Ectodermal cell (in vitro differentiated cells): ENCODE measurements at regions not wholly inside any gene's neighbourhood (a gene's known extent, or its start where the extent isn't known, plus 50 kb on each side); places are given as distances from the start of the nearest gene placed in this dataset.

Experiments
- H3K27ac ChIP-seq: 2 replicates; pipeline ENCODE4 v1.7.0; 2013; ENCODE audit warnings: mild to moderate bottlenecking, low read depth, low read length; ENCODE audit not compliant: insufficient read depth, poor library complexity, severe bottlenecking
- H3K27me3 ChIP-seq: 2 replicates; pipeline ENCODE4 v1.7.0; 2013; ENCODE audit warnings: mild to moderate bottlenecking, low read length; ENCODE audit not compliant: insufficient read depth, control insufficient read depth, poor library complexity, severe bottlenecking
- H3K36me3 ChIP-seq: one replicate; pipeline ENCODE4 v1.7.0; 2013; ENCODE audit warnings: low read length; ENCODE audit not compliant: control insufficient read depth, insufficient read depth
- H3K4me1 ChIP-seq: one replicate; pipeline ENCODE4 v1.7.0; 2013; ENCODE audit warnings: low read length; ENCODE audit not compliant: control insufficient read depth, insufficient read depth
- H3K4me3 ChIP-seq: 2 replicates; pipeline ENCODE4 v1.7.0; 2013; ENCODE audit warnings: low read depth, low read length, control low read depth; ENCODE audit not compliant: insufficient read depth
- H3K9me3 ChIP-seq: 2 replicates; pipeline ENCODE4 v1.7.0; 2013; ENCODE audit warnings: mild to moderate bottlenecking, low read length, moderate library complexity; ENCODE audit not compliant: control insufficient read depth
- WGBS, 2 experiments: methylation state at CpG; one replicate each; pipeline ENCODE4 v1.1.7; 2013; ENCODE audit warnings: missing lambda C conversion rate in 2 of 2; 5-methylcytosine and 5-hydroxymethylcytosine counted together

DNA sequence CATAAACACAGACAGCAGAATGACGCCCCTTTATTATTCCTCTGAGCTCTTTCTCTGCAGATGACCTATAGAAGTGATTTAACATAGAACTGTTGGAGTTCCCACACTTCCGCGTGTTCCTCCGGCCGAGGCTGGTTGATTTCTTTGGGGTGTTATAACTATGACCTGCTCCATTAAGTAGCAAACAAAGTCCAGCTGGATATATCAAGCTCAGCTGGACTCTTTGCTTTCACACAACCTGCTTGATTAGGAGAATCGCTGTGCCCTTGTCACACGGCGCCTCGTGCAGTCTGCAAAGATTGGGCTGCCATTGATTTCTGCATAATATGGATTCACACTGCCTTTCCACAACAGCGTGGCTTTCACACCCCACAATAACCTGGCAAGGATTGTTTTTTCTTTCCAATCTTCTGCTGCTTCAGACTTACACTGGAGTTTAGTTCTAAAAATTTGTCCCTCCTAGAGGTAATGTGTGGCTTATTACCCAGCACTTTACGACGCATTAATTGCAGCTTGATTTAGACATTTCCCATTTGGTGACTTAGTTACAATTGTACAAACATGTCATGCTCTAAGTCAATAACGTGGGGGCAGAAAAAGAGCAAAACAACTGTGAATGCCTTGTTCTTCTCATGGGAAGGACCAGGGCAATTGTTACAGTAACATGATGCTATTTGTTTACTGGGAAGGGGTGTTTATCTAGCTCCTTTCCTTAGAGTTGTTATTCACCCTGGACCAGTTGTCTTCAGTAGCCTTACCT, 485.7 kb downstream of the TXNL1 start:
- no peak overlapping the region for H3K4me3 ChIP-seq

DNA sequence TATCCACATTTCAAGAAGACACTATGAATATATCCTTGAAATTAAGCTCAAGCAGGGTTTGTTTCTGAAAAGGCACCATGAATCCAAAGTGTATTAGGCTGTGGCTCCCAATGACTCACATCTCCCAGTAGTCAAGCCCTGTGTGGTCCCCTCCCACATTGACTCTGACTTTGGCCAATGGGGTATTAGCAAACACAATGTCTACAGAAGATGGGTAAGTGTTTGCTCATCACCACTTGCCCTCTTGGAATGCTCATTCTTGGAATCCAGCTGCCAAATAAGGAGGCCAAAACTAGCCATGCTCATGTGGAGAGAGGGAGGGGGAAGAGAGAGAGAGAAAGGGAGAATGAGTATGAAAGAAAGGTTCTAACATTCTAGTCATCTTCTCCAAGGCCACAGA, 490.0 kb downstream of the TXNL1 start:
- no peak overlapping the region for H3K27ac ChIP-seq
- no peak overlapping the region for H3K4me3 ChIP-seq

More for the DNA sequence above, 485.7 kb downstream of the TXNL1 start:
- 86 to 88% methylated on average over 13 of the region's 13 CpGs for WGBS, 2 experiments
- Histone ChIP-seq H3K27me3 (no peaks in the 10 kb centered on the region), H3K36me3 (no peaks in the 10 kb centered on the region), H3K27ac (no peak overlapping the region), H3K9me3 (no peaks in the 10 kb centered on the region), H3K4me1 (no peaks in the 10 kb centered on the region)

DNA sequence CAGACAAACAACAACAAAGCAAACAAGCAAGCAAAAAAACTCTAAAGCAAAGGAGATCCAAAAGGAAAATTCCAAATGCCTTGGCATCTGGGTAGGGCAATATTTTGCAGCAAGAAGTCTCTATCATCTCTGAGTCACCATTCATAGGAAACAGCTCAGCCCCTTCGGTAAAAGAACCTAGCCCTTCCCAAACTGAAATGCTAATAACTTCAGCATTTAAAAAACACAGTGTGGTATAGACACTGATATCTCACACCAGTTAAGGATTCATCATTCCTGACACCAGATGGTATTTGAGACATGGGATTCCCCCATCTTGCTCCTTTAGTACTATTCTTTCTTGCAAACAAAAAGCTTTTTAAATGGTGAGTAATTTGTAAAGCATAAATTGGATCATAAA, 491.8 kb downstream of the TXNL1 start:
- Histone ChIP-seq H3K9me3 (no peaks in the 10 kb centered on the region), H3K27me3 (no peaks in the 10 kb centered on the region), H3K4me1 (no peaks in the 10 kb centered on the region), H3K36me3 (no peaks in the 10 kb centered on the region), H3K27ac (no peak overlapping the region), H3K4me3 (no peak overlapping the region)
- 75 to 80% methylated on average over 1 of the region's 1 CpG for WGBS, 2 experiments

More for the DNA sequence above, 490.0 kb downstream of the TXNL1 start:
- Histone ChIP-seq H3K4me1 (no peaks in the 10 kb centered on the region), H3K36me3 (no peaks in the 10 kb centered on the region), H3K27me3 (no peaks in the 10 kb centered on the region), H3K9me3 (no peaks in the 10 kb centered on the region)

DNA sequence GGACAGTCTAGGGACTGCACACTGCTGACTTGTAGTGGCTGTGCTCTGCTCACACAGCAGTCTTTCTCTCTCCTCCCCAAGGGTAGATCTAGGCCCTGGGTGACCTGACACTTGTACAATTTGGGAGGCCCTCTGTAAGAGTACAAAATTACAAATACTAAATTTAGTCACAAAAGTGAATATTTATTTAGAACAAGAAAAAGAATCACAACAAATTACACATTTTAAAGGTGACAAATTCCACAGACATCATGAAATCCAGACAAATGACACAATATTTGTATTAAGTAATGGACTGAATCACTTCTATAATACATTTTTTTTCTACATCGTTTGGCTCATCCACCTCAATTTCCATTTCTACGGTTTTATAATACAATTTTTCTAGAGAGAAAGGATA, 496.4 kb downstream of the TXNL1 start:
- Histone ChIP-seq H3K4me3 (no peak overlapping the region), H3K27me3 (no peaks in the 10 kb centered on the region), H3K9me3 (no peaks in the 10 kb centered on the region), H3K4me1 (no peaks in the 10 kb centered on the region), H3K36me3 (no peaks in the 10 kb centered on the region), H3K27ac (no peak overlapping the region)
- WGBS, 2 experiments: 93% methylated on average over 2 of the region's 2 CpGs; no CpG with 5 or more reads in 1 of the 2 experiments

DNA sequence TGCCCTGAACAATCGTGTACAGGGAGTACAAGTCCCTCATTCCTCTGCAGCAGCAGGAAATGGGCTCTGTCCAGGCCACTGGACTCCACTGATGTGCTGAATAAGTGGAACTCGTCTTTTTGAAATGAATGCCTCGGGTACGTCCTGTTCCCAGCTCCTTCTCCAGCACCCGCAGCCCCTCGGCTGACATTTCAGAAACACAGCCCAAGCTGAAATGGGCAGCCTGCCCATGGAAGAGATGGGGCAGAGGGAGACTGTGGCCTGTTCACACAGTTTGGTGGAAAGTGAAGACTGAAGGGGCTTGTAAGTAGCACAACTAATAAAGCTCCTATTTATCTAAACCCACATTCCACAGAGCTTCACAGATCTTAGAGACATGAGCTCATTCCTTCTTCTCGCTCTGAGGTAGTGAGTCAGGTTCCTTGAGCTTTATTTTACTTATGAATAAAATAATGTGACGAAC, 498.6 kb downstream of the TXNL1 start:
- no peak overlapping the region for H3K4me3 ChIP-seq
- no peaks in the 10 kb centered on the region for H3K9me3 ChIP-seq
- no peaks in the 10 kb centered on the region for H3K4me1 ChIP-seq
- no peaks in the 10 kb centered on the region for H3K36me3 ChIP-seq
- H3K27ac ChIP-seq: no peak overlapping the region
- WGBS, 2 experiments: 93 to 96% methylated on average over 8 of the region's 8 CpGs
- no peaks in the 10 kb centered on the region for H3K27me3 ChIP-seq

DNA sequence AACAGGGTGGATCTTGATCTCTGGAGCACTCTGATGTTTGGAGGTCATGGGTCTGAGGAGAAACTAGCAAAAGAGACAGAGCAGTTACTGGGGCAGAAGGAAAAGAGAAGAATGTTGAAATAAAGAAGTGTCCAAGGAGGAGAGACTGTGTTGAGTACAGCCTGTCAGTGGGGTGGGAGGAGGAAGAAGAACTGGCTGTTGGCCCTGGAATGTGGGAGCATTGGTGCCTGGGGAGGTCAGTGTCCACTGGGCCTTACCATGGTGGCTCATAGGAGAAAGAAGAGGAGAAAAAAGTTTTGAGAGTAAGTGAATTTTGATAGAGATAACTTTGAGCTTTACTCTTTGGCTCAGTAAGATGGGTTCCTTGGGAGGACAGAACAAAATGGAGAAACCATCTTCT, 499.0 kb downstream of the TXNL1 start:
- Histone ChIP-seq H3K4me1 (no peaks in the 10 kb centered on the region), H3K27ac (no peak overlapping the region), H3K4me3 (no peak overlapping the region), H3K36me3 (no peaks in the 10 kb centered on the region), H3K27me3 (no peaks in the 10 kb centered on the region), H3K9me3 (no peaks in the 10 kb centered on the region)

DNA sequence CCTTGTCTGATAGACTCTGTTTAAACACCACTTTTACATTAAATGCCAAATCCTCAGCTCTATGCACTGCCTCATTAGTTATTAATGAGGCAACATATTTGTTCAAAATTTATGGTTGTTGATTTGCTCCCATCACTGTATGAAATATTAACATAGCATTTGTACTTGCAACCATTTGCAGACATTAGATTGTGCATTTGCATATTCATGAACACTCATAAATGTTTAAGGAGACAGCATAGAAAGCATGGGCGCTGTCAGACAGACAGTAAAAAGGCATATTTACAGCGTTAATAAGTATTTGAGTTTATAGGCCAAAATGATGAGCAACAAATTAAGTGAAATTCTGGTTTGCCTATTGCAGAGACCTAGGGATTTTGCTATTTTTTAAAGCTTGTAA, 502.3 kb downstream of the TXNL1 start:
- no peaks in the 10 kb centered on the region for H3K36me3 ChIP-seq
- WGBS, 2 experiments: 95 to 98% methylated on average over 2 of the region's 2 CpGs
- H3K27ac ChIP-seq: no peak overlapping the region
- H3K27me3 ChIP-seq: no peaks in the 10 kb centered on the region
- no peaks in the 10 kb centered on the region for H3K4me1 ChIP-seq
- H3K9me3 ChIP-seq: no peaks in the 10 kb centered on the region
- H3K4me3 ChIP-seq: no peak overlapping the region

DNA sequence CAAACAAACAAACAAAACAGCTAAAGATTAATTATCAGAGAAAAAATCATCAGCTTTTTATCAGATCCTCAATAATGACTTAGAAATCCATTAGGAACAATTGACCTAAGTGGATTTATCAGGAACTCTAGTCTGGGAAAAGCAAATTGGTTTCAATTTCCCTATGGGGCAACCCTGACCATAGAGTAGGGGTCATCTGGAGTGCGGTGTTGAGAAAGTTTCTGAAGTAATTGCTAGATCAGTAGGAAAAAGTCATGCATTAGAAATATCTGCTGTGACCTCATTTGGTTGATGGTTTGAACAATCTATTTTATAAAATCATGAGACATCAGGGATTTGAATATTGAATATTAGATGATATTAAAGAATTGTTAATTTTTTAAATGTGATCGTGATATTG, 507.9 kb downstream of the TXNL1 start:
- no peaks in the 10 kb centered on the region for H3K9me3 ChIP-seq
- H3K4me1 ChIP-seq: no peaks in the 10 kb centered on the region
- no peak overlapping the region for H3K4me3 ChIP-seq
- H3K27ac ChIP-seq: no peak overlapping the region
- no peaks in the 10 kb centered on the region for H3K36me3 ChIP-seq
- 97 to 100% methylated on average over 1 of the region's 2 CpGs for WGBS, 2 experiments
- H3K27me3 ChIP-seq: no peaks in the 10 kb centered on the region

DNA sequence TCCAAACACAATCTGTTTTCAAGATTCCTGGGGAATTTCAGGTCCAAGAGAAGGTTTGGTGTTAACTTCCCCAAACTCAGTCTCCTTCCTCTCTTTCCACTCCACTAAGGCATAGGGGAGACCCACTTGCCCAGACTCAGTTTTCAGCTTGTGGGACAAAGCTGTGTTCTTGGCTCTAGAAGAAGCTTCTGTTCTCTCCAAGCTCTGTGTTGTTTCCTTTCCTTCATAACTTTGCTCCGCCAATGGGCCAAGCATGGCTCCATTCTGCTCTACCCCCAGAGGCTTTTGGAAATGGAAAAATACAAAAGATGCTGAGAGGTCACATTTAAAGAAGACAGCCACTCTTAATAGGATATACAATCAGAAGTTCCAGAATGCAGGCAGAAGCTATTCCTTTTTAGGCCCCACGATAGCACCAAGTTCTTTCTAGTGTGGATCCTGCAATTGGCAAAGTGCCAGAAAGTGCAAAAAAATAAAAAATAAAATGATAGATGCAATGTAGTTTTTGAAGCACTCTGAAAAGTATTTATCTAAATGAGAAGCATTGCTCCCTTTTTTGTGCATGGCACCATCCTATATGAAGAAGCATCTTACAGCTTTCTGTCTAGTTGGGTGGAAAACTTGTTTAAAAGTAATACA, 510.1 kb downstream of the TXNL1 start:
- no peaks in the 10 kb centered on the region for H3K9me3 ChIP-seq

DNA sequence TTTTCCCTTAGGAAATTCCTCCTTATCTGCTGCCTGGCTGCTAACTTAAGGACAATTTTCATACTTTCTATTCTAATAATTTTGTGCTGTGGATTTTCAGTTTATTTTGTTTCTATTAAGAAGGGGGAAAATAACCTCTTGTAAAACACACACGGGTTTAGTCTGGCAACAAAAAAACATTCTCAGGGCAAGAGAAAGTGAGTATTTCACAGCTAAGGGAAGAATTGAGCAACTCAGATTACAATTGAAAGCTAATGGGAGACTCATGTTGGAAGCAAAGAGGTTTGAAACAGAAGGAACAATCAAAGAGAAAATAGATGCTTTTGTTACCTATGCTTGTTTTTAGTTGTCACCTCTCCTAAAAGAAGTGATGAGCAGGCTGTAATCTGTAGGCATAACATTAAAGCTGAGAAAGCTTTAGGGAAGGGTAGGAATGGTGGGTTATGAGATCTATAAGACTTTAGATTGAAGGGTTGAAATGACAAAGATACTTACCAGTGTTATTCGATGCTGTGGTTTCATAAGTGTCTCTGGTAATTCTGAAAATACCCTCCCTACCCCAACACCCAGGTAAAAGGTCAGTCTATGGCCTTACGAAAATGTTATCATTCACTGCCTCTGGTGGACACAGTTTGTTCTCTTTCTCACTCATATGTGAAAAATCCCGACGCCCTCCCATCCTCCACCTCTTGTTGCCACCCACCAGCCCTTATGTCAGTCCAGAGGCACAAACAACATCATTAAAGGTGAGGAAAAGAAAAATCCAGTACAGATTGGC, 510.9 kb downstream of the TXNL1 start:
- Histone ChIP-seq H3K27ac (no peak overlapping the region), H3K27me3 (no peaks in the 10 kb centered on the region), H3K4me3 (no peak overlapping the region), H3K9me3 (no peaks in the 10 kb centered on the region), H3K4me1 (no peaks in the 10 kb centered on the region), H3K36me3 (no peaks in the 10 kb centered on the region)
- 86 to 90% methylated on average over 5 of the region's 5 CpGs for WGBS, 2 experiments

More for the DNA sequence above, 510.1 kb downstream of the TXNL1 start:
- Histone ChIP-seq H3K4me1 (no peaks in the 10 kb centered on the region), H3K36me3 (no peaks in the 10 kb centered on the region), H3K4me3 (no peak overlapping the region), H3K27me3 (no peaks in the 10 kb centered on the region), H3K27ac (no peak overlapping the region)
- WGBS, 2 experiments: 90 to 99% methylated on average over 2 of the region's 2 CpGs
